ENCODE measurements at regions not wholly inside any gene's neighbourhood (a gene's known extent, or its start where the extent isn't known, plus 50 kb on each side); places are given as distances from the start of the nearest gene placed in this dataset.

DNA sequence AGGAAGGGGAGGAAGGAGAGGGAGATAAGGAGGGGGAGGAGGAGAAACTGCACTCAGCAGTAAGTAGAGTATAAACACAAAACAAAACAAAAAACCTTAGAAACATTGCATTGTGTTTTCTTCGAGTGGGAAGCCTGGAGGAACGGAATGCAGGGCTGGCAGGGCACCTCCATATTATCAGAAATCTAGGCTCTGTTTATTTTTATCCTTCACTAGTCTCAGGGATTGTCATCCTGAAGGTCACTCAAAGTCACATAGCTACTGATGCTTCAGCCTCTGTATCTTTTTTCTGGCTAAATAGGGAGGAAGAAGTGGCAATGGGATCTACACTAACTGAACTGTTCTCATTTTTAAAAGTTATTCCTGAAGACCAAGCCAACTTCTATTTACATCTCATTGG is 467.8 kb downstream of the KCTD12 start:
- no peak for DNase-seq

DNA sequence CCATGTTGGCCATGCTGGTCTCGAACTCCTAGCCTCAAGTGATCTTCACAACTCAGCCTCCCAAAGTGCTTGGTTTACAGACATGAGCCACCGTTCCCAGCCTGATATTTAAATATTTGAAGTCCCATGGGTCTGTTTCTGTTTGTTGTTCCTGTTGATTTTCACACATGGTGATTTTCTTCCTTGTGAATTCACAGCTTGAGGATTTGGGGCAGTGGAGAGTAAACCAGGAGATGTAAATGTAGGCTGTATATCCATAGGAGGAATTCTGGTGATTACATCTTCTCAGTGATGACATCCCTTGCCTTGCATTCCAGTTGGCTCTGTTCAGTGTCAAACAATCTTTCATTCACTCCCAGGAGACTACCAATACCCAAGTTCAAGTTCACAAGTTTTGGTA is 471.9 kb downstream of the KCTD12 start:
- no peak for DNase-seq

GRCh38 chr13:76406243-76406642 is 480.0 kb downstream of the KCTD12 start:
- no peak for DNase-seq

GRCh38 chr13:76398425-76398824 is 487.8 kb downstream of the KCTD12 start:
- DNase-seq = peak; percentile 31

DNA sequence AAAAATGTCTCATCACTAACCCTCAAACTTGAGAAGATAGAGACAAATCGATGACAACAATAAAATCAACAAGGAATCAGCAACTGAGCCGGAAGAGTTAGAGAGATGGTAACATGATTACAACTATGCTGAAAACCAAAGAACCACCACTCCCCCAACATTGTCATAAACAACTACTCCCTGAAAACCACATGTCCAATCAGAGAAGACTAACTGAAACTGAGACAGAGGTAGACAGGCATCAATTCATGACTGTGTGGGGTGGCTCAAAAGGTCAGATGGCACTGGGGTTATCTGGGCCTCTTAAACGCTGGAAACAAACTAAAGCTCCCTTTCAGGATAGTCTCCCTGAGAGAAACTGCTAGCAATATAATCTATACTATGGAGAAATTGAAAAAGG is 488.8 kb downstream of the KCTD12 start:
- no peak for DNase-seq

DNA sequence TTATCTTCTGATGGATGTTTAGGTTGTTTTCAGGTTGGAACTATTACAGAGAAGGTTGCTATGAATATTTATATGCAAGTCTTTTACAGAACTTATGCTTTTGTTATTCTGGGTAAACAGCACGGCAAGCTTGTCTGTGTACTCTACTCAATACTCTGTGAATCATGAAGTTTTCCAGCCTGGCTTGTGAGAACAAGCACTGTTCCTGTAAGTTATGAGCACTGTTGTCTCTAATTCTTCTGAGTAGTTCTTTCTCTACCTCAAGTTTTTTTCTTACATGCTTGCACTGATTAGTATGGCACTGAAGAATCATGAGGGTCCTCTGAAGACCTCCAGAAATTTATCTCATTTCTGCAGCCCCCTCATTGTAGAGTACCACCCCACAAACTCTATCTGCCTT is 496.9 kb downstream of the KCTD12 start:
- DNase-seq = no peak

GRCh38 chr13:76387566-76387965 is 498.6 kb downstream of the KCTD12 start:
- DNase-seq = no peak

GRCh38 chr13:76386321-76386720 is 499.9 kb downstream of the KCTD12 start:
- DNase-seq = no peak

DNA sequence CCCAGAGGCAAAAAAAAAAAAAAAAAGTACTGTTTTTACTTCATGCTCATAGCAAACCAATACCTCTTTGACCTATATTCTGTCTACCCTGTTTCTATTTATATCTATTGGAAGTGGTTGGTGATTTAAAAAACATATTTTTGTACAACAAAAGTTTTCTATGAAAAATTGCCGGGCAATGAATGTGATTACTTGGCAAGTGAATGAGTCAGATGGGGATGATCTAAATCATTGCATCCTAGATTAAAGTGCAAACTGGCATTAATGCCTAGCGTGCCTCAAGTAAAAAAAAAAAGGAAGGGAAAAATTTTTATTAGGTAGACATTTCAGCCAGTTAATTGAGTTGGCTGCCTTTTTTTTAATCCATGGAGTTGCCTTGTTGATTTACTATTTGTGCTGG is 500.6 kb downstream of the KCTD12 start:
- DNase-seq = no peak

GRCh38 chr13:76383676-76384461 is 502.3 kb downstream of the KCTD12 start:
- peak; percentile 92 for DNase-seq

DNA sequence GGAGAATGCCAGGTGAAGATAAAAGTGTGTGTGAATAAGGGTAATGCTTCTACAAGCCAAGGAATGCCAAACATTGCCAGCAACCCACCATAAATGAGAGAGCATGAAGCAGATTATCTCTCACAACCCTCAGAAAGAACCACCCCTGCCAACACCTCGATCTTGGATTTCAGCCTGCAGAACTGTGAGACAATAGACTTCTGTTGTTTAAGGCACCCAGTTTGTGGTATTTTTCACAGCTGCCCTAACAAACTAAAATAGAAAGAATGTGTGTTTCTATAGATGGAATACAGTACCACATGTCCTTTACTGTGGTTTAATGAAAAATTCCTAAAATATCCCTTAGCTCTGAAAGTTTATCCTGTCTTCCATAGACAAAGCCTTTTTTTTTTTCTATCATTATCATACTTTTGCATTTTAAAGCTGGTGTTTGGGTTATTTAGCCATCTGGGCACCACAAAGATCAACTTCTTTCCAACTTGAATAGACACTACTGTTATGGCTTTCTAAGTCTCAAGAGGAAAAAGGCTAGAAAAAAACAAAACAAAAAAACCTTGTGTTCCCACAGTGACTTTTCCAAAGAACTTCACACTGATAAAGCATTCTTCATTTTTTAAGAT is 505.6 kb downstream of the KCTD12 start:
- peak; percentile 48 for DNase-seq

- peak; percentile 17 for DNase-seq
Observed at GRCh38 chr13:76379341-76380105, 506.7 kb downstream of the KCTD12 start.

- no peak for DNase-seq
Observed at GRCh38 chr13:76378767-76379166, 507.4 kb downstream of the KCTD12 start.

DNA sequence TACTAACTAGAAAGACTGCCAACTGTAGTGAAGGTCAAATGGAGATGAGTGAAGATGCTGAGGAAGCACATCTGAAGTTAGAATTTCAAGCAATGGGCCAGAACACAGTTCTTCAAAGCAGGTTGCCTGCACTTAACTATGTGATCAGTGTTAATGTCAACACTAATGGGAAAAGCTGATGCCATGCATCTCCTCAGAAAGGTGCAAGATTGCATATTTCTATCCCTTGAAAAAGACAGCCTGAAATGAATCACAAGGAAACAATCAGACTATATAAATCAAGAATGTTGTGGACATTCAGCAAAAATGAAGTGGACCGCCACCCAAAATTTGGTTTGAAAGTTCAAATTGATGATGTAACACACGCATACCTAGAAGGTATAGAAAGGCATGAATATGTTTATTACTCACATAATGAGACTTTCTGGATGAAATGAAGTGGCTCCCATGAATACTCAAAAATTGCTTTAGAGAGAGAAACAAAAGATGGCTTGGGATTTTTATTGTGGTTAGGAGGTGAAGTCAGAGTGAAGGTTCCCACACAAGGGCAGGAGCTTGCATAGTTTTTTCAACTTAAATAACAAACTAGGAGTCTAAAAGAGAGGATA is 522.4 kb downstream of the KCTD12 start:
- no peak for DNase-seq

GRCh38 chr13:76361868-76362267 is 524.3 kb downstream of the KCTD12 start:
- no peak for DNase-seq

DNA sequence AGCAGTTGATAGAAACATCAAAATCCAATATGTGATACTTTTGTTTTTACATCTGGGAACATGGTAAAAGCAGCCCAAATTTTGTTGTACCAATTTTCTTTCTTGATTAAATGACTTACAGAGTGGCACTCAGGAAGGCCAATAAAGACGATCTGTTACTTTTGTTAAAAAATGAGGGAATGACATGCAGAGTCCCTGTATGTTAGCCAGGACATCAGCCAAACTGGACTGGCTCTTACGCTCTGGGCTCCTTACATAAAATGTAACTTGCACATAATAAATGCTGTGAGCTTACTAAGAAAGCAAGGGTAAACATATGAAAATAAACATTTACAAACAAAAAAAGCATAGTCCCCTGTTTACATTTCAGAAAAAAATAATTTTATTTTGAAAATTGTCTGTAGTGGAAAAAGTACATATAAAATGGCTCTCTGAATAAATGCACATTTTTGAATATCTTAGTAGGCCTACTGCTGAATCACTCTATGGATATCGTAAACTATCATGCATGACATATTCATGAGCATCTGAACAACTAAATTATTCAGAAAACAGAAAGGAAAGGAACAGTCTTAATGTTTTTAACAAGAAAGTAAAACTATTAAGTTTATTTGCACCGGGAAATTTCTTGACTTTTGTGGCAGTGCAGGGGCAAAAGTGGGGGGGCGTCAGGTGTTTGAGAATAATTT is 534.5 kb downstream of the KCTD12 start:
- DNase-seq = no peak

DNA sequence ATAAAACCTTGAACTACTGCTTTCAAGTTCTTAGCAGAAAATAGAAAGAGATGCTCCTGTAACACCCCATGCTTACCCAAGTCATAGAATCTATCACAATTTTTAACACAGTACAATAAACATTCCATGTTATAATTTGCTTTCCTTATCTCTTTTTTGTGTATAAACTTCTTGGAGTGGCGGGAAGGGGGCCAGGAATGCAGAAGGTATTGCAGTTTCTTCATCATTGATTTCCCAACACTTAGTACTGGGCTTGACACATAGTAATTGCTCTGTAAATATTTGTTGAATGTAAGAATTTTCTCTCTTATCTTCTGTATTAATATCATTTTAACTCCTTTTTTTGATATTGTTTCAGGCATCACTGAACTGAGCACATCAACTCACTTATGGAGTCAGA is 535.8 kb downstream of the KCTD12 start:
- no peak for DNase-seq

DNA sequence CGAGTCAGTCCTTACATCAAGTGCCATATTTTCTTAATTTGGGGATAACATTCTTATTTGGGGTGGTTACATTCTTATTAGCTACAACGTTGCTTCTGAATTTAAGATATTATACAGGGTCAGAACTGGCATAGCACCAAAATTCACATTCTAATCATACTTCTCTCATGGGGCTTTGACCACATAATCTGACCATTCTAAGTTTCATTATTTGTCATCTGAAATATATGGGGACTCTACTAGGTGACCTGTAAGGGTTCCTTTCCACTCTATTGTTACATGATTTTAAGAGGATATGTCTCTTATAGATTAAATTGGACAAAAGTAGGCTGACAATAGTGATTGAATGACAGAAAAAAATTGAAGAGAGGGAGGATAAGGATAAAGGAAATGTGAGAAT is 536.5 kb downstream of the KCTD12 start:
- no peak for DNase-seq

DNA sequence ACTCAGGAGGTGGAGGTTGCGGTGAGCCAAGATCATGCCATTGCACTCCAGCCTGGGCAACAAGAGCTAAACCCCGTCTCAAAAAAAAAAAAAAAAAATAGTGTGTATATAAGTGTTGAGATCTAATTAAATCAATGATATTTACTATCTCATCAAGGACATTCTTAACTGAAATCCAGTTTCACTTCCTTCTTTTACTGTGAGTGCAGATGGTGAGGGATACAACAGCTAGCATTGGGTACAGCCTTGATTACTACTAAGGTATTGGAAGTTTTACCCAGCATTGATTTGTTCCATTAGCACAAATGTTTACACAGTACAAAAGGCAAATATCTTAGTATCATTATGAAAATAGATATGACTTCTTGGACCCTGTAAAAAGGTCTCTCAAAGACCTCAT is 546.6 kb downstream of the KCTD12 start:
- no peak for DNase-seq

DNA sequence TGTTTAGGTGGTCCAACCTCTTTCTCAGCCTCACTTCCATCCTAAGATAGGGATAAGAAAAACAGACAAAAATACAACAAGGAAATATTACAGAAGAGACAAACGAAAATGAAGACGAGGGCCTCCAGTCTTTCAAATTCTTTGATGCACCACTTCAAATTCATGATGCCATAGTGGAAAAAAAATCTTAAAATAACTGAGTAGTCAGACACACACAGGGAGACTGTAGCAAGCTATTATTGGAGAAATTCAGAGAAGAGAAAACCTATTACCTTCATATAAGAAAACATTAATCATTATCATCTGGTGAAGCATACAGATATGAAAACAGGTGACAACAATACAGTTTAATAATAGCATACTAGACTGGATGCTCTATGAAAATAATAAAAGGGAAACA is 548.2 kb downstream of the KCTD12 start:
- no peak for DNase-seq

- DNase-seq = no peak
Observed at GRCh38 chr13:76336889-76337844, 549.0 kb downstream of the KCTD12 start.

DNA sequence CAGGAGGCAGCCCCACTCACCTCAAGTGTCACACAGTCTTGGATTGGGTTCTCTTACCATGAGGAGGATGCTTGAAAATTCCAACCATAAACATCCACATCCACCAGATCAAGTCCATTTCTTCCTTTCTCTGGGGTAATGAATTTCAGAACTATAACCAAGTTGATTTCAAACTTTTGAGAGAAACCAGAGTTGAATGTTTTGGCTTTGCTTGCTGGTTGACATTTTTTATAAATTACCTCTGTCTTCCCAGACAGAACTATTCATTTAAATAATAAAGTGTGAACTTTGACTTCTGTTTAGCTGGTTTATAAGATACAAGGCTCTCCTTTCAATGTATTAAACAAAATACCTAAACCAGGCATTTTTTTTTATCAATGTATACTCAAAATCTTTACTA is 550.7 kb downstream of the KCTD12 start:
- DNase-seq = no peak

Measured in fibroblast of skin of right biceps (primary cell).